ENCODE measurements at regions not wholly inside any gene's neighbourhood (a gene's known extent, or its start where the extent isn't known, plus 50 kb on each side); places are given as distances from the start of the nearest gene placed in this dataset.

GRCh38 chr10:80739963-80740715 is 202.4 kb downstream of the SH2D4B start:
- no peaks in the 10 kb centered on the region for H3K4me1 ChIP-seq (ENCODE audit: control insufficient read depth in 3 of 3, insufficient read depth in 3 of 3, low read length in 3 of 3)
- H3K4me3 ChIP-seq (ENCODE audit: low read length in 3 of 3), result no peak overlapping the region
- no peak overlapping the region for H3K9ac ChIP-seq (ENCODE audit: low read depth in 1 of 3, low read length in 3 of 3)
- no peak overlapping the region for H3K27ac ChIP-seq (ENCODE audit: low read depth, low read length)
- no peaks in the 10 kb centered on the region for H3K27me3 ChIP-seq (ENCODE audit: control insufficient read depth in 3 of 3, insufficient read depth in 3 of 3, low read length in 3 of 3)
- H3K36me3 ChIP-seq (ENCODE audit: control insufficient read depth in 3 of 3, insufficient read depth in 3 of 3, low read length in 3 of 3), result no peaks in the 10 kb centered on the region
- no peaks in the 10 kb centered on the region for H3K9me3 ChIP-seq (ENCODE audit: control insufficient read depth in 3 of 3, low read length in 3 of 3)

- Histone ChIP-seq H3K4me1 (ENCODE audit: control insufficient read depth in 3 of 3, insufficient read depth in 3 of 3, low read length in 3 of 3) (no peaks in the 10 kb centered on the region), H3K36me3 (ENCODE audit: control insufficient read depth in 3 of 3, insufficient read depth in 3 of 3, low read length in 3 of 3) (no peaks in the 10 kb centered on the region), H3K4me3 (ENCODE audit: low read length in 3 of 3) (no peak overlapping the region), H3K9ac (ENCODE audit: low read depth in 1 of 3, low read length in 3 of 3) (no peak overlapping the region), H3K9me3 (ENCODE audit: control insufficient read depth in 3 of 3, low read length in 3 of 3) (no peaks in the 10 kb centered on the region), H3K27me3 (ENCODE audit: control insufficient read depth in 3 of 3, insufficient read depth in 3 of 3, low read length in 3 of 3) (no peaks in the 10 kb centered on the region), H3K27ac (ENCODE audit: low read depth, low read length) (no peak overlapping the region)
These were observed 203.6 kb downstream of the SH2D4B start for GRCh38 chr10:80741278-80741677.

- Histone ChIP-seq H3K4me3 (ENCODE audit: low read length in 3 of 3) (no peak overlapping the region), H3K9me3 (ENCODE audit: control insufficient read depth in 3 of 3, low read length in 3 of 3) (no peaks in the 10 kb centered on the region), H3K9ac (ENCODE audit: low read depth in 1 of 3, low read length in 3 of 3) (no peak overlapping the region), H3K36me3 (ENCODE audit: control insufficient read depth in 3 of 3, insufficient read depth in 3 of 3, low read length in 3 of 3) (no peaks in the 10 kb centered on the region), H3K27ac (ENCODE audit: low read depth, low read length) (no peak overlapping the region), H3K27me3 (ENCODE audit: control insufficient read depth in 3 of 3, insufficient read depth in 3 of 3, low read length in 3 of 3) (no peaks in the 10 kb centered on the region), H3K4me1 (ENCODE audit: control insufficient read depth in 3 of 3, insufficient read depth in 3 of 3, low read length in 3 of 3) (no peaks in the 10 kb centered on the region)
These were observed 212.6 kb downstream of the SH2D4B start for GRCh38 chr10:80750268-80750667.

GRCh38 chr10:80751940-80752339 is 214.2 kb downstream of the SH2D4B start:
- Histone ChIP-seq H3K9ac (ENCODE audit: low read depth in 1 of 3, low read length in 3 of 3) (no peak overlapping the region), H3K27ac (ENCODE audit: low read depth, low read length) (no peak overlapping the region), H3K4me1 (ENCODE audit: control insufficient read depth in 3 of 3, insufficient read depth in 3 of 3, low read length in 3 of 3) (no peaks in the 10 kb centered on the region), H3K9me3 (ENCODE audit: control insufficient read depth in 3 of 3, low read length in 3 of 3) (no peaks in the 10 kb centered on the region), H3K4me3 (ENCODE audit: low read length in 3 of 3) (no peak overlapping the region), H3K27me3 (ENCODE audit: control insufficient read depth in 3 of 3, insufficient read depth in 3 of 3, low read length in 3 of 3) (no peaks in the 10 kb centered on the region), H3K36me3 (ENCODE audit: control insufficient read depth in 3 of 3, insufficient read depth in 3 of 3, low read length in 3 of 3) (no peaks in the 10 kb centered on the region)

- no peaks in the 10 kb centered on the region for H3K36me3 ChIP-seq (ENCODE audit: control insufficient read depth in 3 of 3, insufficient read depth in 3 of 3, low read length in 3 of 3)
- no peaks in the 10 kb centered on the region for H3K4me1 ChIP-seq (ENCODE audit: control insufficient read depth in 3 of 3, insufficient read depth in 3 of 3, low read length in 3 of 3)
- H3K27ac ChIP-seq (ENCODE audit: low read depth, low read length), result no peak overlapping the region
- H3K4me3 ChIP-seq (ENCODE audit: low read length in 3 of 3), result no peak overlapping the region
- H3K9ac ChIP-seq (ENCODE audit: low read depth in 1 of 3, low read length in 3 of 3), result no peak overlapping the region
- no peaks in the 10 kb centered on the region for H3K9me3 ChIP-seq (ENCODE audit: control insufficient read depth in 3 of 3, low read length in 3 of 3)
- H3K27me3 ChIP-seq (ENCODE audit: control insufficient read depth in 3 of 3, insufficient read depth in 3 of 3, low read length in 3 of 3), result no peaks in the 10 kb centered on the region
These were observed 215.9 kb downstream of the SH2D4B start for GRCh38 chr10:80753612-80754011.

- no peaks in the 10 kb centered on the region for H3K4me1 ChIP-seq (ENCODE audit: control insufficient read depth in 3 of 3, insufficient read depth in 3 of 3, low read length in 3 of 3)
- no peak overlapping the region for H3K27ac ChIP-seq (ENCODE audit: low read depth, low read length)
- H3K9me3 ChIP-seq (ENCODE audit: control insufficient read depth in 3 of 3, low read length in 3 of 3), result no peaks in the 10 kb centered on the region
- H3K4me3 ChIP-seq (ENCODE audit: low read length in 3 of 3), result no peak overlapping the region
- no peaks in the 10 kb centered on the region for H3K36me3 ChIP-seq (ENCODE audit: control insufficient read depth in 3 of 3, insufficient read depth in 3 of 3, low read length in 3 of 3)
- no peaks in the 10 kb centered on the region for H3K27me3 ChIP-seq (ENCODE audit: control insufficient read depth in 3 of 3, insufficient read depth in 3 of 3, low read length in 3 of 3)
- H3K9ac ChIP-seq (ENCODE audit: low read depth in 1 of 3, low read length in 3 of 3), result no peak overlapping the region
These were observed 218.2 kb downstream of the SH2D4B start for GRCh38 chr10:80755893-80756292.

GRCh38 chr10:80759693-80760092 is 222.0 kb downstream of the SH2D4B start:
- H3K36me3 ChIP-seq (ENCODE audit: control insufficient read depth in 3 of 3, insufficient read depth in 3 of 3, low read length in 3 of 3), result no peaks in the 10 kb centered on the region
- no peak overlapping the region for H3K9ac ChIP-seq (ENCODE audit: low read depth in 1 of 3, low read length in 3 of 3)
- no peaks in the 10 kb centered on the region for H3K4me1 ChIP-seq (ENCODE audit: control insufficient read depth in 3 of 3, insufficient read depth in 3 of 3, low read length in 3 of 3)
- H3K9me3 ChIP-seq (ENCODE audit: control insufficient read depth in 3 of 3, low read length in 3 of 3), result no peaks in the 10 kb centered on the region
- H3K27ac ChIP-seq (ENCODE audit: low read depth, low read length), result no peak overlapping the region
- no peaks in the 10 kb centered on the region for H3K27me3 ChIP-seq (ENCODE audit: control insufficient read depth in 3 of 3, insufficient read depth in 3 of 3, low read length in 3 of 3)
- H3K4me3 ChIP-seq (ENCODE audit: low read length in 3 of 3), result no peak overlapping the region

- H3K9me3 ChIP-seq (ENCODE audit: control insufficient read depth in 3 of 3, low read length in 3 of 3), result no peaks in the 10 kb centered on the region
- H3K9ac ChIP-seq (ENCODE audit: low read depth in 1 of 3, low read length in 3 of 3), result no peak overlapping the region
- no peak overlapping the region for H3K27ac ChIP-seq (ENCODE audit: low read depth, low read length)
- H3K4me1 ChIP-seq (ENCODE audit: control insufficient read depth in 3 of 3, insufficient read depth in 3 of 3, low read length in 3 of 3), result no peaks in the 10 kb centered on the region
- no peak overlapping the region for H3K4me3 ChIP-seq (ENCODE audit: low read length in 3 of 3)
- no peaks in the 10 kb centered on the region for H3K36me3 ChIP-seq (ENCODE audit: control insufficient read depth in 3 of 3, insufficient read depth in 3 of 3, low read length in 3 of 3)
- H3K27me3 ChIP-seq (ENCODE audit: control insufficient read depth in 3 of 3, insufficient read depth in 3 of 3, low read length in 3 of 3), result no peaks in the 10 kb centered on the region
These were observed 223.2 kb downstream of the SH2D4B start for GRCh38 chr10:80760914-80761371.

GRCh38 chr10:80767963-80768362 is 230.3 kb downstream of the SH2D4B start:
- no peak overlapping the region for H3K27ac ChIP-seq (ENCODE audit: low read depth, low read length)
- no peak overlapping the region for H3K4me3 ChIP-seq (ENCODE audit: low read length in 3 of 3)
- H3K36me3 ChIP-seq (ENCODE audit: control insufficient read depth in 3 of 3, insufficient read depth in 3 of 3, low read length in 3 of 3), result no peaks in the 10 kb centered on the region
- no peaks in the 10 kb centered on the region for H3K4me1 ChIP-seq (ENCODE audit: control insufficient read depth in 3 of 3, insufficient read depth in 3 of 3, low read length in 3 of 3)
- H3K9me3 ChIP-seq (ENCODE audit: control insufficient read depth in 3 of 3, low read length in 3 of 3), result no peaks in the 10 kb centered on the region
- peaks cover 0 to 3% (median 0%) of the 10 kb centered on the region in 3 donors for H3K27me3 ChIP-seq (ENCODE audit: control insufficient read depth in 3 of 3, insufficient read depth in 3 of 3, low read length in 3 of 3)
- H3K9ac ChIP-seq (ENCODE audit: low read depth in 1 of 3, low read length in 3 of 3), result no peak overlapping the region

GRCh38 chr10:80769700-80770160 is 232.0 kb downstream of the SH2D4B start:
- Histone ChIP-seq H3K27ac (ENCODE audit: low read depth, low read length) (no peak overlapping the region), H3K9ac (ENCODE audit: low read depth in 1 of 3, low read length in 3 of 3) (no peak overlapping the region), H3K27me3 (ENCODE audit: control insufficient read depth in 3 of 3, insufficient read depth in 3 of 3, low read length in 3 of 3) (peaks cover 0 to 3% (median 0%) of the 10 kb centered on the region in 3 donors), H3K4me3 (ENCODE audit: low read length in 3 of 3) (no peak overlapping the region), H3K4me1 (ENCODE audit: control insufficient read depth in 3 of 3, insufficient read depth in 3 of 3, low read length in 3 of 3) (no peaks in the 10 kb centered on the region), H3K9me3 (ENCODE audit: control insufficient read depth in 3 of 3, low read length in 3 of 3) (no peaks in the 10 kb centered on the region), H3K36me3 (ENCODE audit: control insufficient read depth in 3 of 3, insufficient read depth in 3 of 3, low read length in 3 of 3) (no peaks in the 10 kb centered on the region)
